ENCODE measurements at regions not wholly inside any gene's neighbourhood (a gene's known extent, or its start where the extent isn't known, plus 50 kb on each side); places are given as distances from the start of the nearest gene placed in this dataset.

- in situ Hi-C loops (cut with MboI): no loop called here
- ChIA-PET SMC1A (ENCODE audit: uncharacterized antibody, unreplicated experiment) (no interaction called here), POLR2A (no interaction called here), CTCF (interaction anchor here (1.8 kb wide), 1 partner anchor 9 kb away, joined by 5 read pairs; no protein-coding TSS in a partner anchor), RAD21 (ENCODE audit: unreplicated experiment) (no interaction called here)
- Histone ChIP-seq H3K4me3 (no peak overlapping the region), H3K4me1 (ENCODE audit: control insufficient read depth, insufficient read depth, low read length) (no peaks in the 10 kb centered on the region), H3K27ac (ENCODE audit: control insufficient read depth, insufficient read depth) (no peak overlapping the region), H2AFZ (ENCODE audit: control insufficient read depth, low read depth, low read length) (no peak overlapping the region), H3K36me3 (ENCODE audit: control insufficient read depth in 2 of 2, insufficient read depth in 2 of 2, low read length in 1 of 2) (no peaks in the 10 kb centered on the region), H3K9ac (ENCODE audit: control insufficient read depth, insufficient read depth, low read length) (no peak overlapping the region), H3K79me2 (ENCODE audit: control insufficient read depth, insufficient read depth, low read length) (no peaks in the 10 kb centered on the region), H4K20me1 (ENCODE audit: control insufficient read depth, insufficient read depth) (no peaks in the 10 kb centered on the region), H3K4me2 (ENCODE audit: control insufficient read depth, insufficient read depth) (no peak overlapping the region), H3K27me3 (replicated peaks in 1 of 2; ENCODE audit: control insufficient read depth in 2 of 2, insufficient read depth in 2 of 2, low read length in 1 of 2) (peaks cover 0 to 2% of the 10 kb centered on the region in 2 experiments; a peak in 1 of 4 replicates), H3K9me3 (replicated peaks; ENCODE audit: control insufficient read depth, insufficient read depth, low read length) (no peaks in the 10 kb centered on the region)
- intact Hi-C loops (cut with micrococcal nuclease; ENCODE audit: unreplicated experiment): no loop called here
- ATAC-seq (no peak), FAIRE-seq (no peak), DNase-seq (ENCODE audit: low read depth, low spot score) (no peak)
- WGBS (ENCODE audit: insufficient coverage, insufficient replicate concordance, low lambda C conversion rate, missing lambda C conversion rate): 2% methylated on average over 2 of the region's 2 CpGs
- BruUV-seq (replicated peaks): no TSS peak
- TF ChIP-seq SREBF2 (IDR thresholded peaks at IDR 0.05; ENCODE audit: low read length) (no peak), CHD2 (IDR thresholded peaks at IDR 0.05; ENCODE audit: borderline replicate concordance, low read depth, low read length) (no peak), POLR2AphosphoS5 (IDR thresholded peaks at IDR 0.05; ENCODE audit: low read length) (no peak), EP300 (IDR thresholded peaks at IDR 0.05; ENCODE audit: borderline replicate concordance in 1 of 2, control insufficient read depth in 1 of 2, low read depth in 2 of 2, low read length in 2 of 2) (no peak), CEBPZ (IDR thresholded peaks at IDR 0.05; ENCODE audit: low read depth, low read length) (no peak), BMI1 (IDR thresholded peaks at IDR 0.05; ENCODE audit: borderline replicate concordance) (no peak), ATF2 (IDR thresholded peaks at IDR 0.05; ENCODE audit: low read length) (no peak), RELB (IDR thresholded peaks at IDR 0.05; ENCODE audit: low read depth) (no peak), MAX (IDR thresholded peaks at IDR 0.05; ENCODE audit: low read depth, low read length) (no peak), E2F8 (IDR thresholded peaks at IDR 0.05; ENCODE audit: low read depth, partially characterized antibody) (no peak), MYC (IDR thresholded peaks at IDR 0.05; ENCODE audit: insufficient read depth, insufficient read length, insufficient replicate concordance, low read length, severe bottlenecking) (no peak), CBFB (IDR thresholded peaks at IDR 0.05; ENCODE audit: low read depth) (no peak), ZNF384 (IDR thresholded peaks at IDR 0.05; ENCODE audit: borderline replicate concordance, low read depth, low read length) (no peak), EED (IDR thresholded peaks at IDR 0.05; ENCODE audit: low read depth) (no peak), NBN (IDR thresholded peaks at IDR 0.05) (no peak)
Measured at GRCh38 chr1:199561334-199561733, 466.2 kb upstream of the NR5A2 start.
